RWPE1 (cell line): ENCODE measurements at regions not wholly inside any gene's neighbourhood (a gene's known extent, or its start where the extent isn't known, plus 50 kb on each side); places are given as distances from the start of the nearest gene placed in this dataset.

Experiments used
- CTCF ChIA-PET: fragments of 350-600 bp; sonication (Branson Sonifier 250); formaldehyde crosslinking; extraction: SDS; loops from one replicate; lab custom pipeline; 2021; lab: Yijun Ruan, JAX
- POLR2A ChIA-PET: fragments of 400-600 bp; formaldehyde crosslinking; extraction: SDS; loops from one replicate; lab custom pipeline; 2020; ENCODE audit warnings: antibody characterized with exemption; ENCODE audit not compliant: low non-redundant PET; lab: Yijun Ruan, JAX
- DNase-seq: peaks from one replicate; pipeline ENCODE4 v3.0.0; 2012; ENCODE audit warnings: low spot score
- H3K27ac ChIP-seq: fragments of 450-650 bp; 2 replicates; pipeline ENCODE4 v1.5.1; 2017
- TF ChIP-seq, protein P1 (sequence below): fragments of 450-650 bp; conservative IDR thresholded peaks from 2 replicates; pipeline ENCODE4 v1.5.1; 2017; ENCODE audit warnings: low read depth, mild to moderate bottlenecking

DNA sequence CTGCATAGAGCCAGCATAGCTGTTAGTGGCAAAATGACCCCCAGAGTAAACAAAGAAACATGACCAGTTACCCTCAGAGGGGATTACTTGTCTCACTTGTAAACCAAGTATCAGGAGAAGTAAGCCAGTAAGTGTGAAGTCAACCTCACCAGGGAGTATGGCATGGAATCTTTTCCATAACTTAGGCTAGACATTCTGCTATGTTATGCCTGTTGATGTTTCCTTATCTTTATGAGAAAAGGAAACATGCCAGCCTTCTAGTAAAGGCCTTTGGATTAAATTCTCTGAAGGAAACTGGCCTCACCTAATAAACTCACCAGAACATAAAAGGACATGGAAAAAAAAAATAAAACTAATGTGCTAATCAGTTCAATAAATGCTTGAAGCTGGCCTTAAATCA, 87.7 kb downstream of the SEM1 start:
- ChIA-PET POLR2A (no interaction called here), CTCF (no interaction called here)
- H3K27ac ChIP-seq, result no peak overlapping the region
- TF ChIP-seq, protein P1, sequence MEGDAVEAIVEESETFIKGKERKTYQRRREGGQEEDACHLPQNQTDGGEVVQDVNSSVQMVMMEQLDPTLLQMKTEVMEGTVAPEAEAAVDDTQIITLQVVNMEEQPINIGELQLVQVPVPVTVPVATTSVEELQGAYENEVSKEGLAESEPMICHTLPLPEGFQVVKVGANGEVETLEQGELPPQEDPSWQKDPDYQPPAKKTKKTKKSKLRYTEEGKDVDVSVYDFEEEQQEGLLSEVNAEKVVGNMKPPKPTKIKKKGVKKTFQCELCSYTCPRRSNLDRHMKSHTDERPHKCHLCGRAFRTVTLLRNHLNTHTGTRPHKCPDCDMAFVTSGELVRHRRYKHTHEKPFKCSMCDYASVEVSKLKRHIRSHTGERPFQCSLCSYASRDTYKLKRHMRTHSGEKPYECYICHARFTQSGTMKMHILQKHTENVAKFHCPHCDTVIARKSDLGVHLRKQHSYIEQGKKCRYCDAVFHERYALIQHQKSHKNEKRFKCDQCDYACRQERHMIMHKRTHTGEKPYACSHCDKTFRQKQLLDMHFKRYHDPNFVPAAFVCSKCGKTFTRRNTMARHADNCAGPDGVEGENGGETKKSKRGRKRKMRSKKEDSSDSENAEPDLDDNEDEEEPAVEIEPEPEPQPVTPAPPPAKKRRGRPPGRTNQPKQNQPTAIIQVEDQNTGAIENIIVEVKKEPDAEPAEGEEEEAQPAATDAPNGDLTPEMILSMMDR, result no peak
- DNase-seq, result no peak

DNA sequence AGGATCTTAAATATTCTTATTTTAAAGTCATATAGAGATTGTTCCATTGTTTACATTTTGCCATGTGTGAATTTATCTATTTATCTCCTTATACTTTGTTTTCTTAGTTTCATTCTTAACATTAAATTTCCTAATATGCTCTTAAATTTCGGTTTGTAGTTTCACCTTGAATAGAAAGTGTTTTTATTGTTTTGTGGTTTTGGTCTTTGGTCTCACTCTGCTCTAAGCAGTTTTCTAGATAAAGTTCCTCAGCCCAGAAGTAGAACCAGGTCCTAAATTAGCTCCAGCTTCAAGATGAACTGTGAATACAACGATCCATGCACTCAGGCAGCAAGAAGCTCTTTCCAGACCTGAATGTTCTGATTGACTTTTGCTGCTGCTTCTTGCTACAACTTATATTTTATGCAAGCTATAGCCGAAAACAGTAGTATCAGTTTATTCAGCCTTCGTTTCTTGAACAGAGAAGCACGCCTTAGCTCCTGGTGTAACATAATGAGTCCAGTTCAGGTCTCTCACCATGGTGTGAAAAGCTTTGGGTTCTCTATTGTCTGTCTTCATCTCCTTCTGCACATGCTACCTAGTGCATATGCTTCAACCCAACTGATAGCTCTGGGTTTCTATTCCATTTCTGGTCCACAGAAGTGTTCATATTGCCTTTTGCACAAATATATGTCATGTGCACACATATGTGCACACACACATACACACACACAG, 95.3 kb downstream of the SEM1 start:
- H3K27ac ChIP-seq, result no peak overlapping the region
- TF ChIP-seq, protein P1, result no peak
- ChIA-PET POLR2A (no interaction called here), CTCF (interaction anchor here (0.6 kb wide), 1 partner anchor 22 kb away, joined by 3 read pairs; no protein-coding TSS in a partner anchor)
- DNase-seq, result no peak

DNA sequence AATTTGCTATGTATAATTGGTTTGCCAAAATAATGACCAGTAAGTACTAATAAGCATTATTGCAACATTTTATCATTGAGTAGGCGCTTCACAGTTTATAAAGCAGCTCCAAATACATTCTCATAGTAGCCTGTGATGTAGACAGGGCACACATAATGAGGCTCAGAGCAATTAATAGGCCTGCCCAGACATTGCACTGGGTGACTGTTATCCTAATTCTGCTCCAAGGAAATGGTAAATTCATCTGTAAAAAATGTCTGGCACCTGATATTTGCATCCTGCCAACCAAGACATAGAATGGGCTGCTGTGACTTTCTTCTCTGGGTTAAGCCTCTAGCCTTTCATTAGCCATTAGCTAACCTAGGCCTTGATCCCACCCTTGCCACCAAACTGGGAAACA, 97.6 kb downstream of the SEM1 start:
- TF ChIP-seq, protein P1, result no peak
- POLR2A ChIA-PET, result no interaction called here
- DNase-seq, result peak; percentile 49
- CTCF ChIA-PET, result interaction anchor here (0.7 kb wide), 1 partner anchor 11 kb away, joined by 3 read pairs; no protein-coding TSS in a partner anchor
- H3K27ac ChIP-seq, result no peak overlapping the region

DNA sequence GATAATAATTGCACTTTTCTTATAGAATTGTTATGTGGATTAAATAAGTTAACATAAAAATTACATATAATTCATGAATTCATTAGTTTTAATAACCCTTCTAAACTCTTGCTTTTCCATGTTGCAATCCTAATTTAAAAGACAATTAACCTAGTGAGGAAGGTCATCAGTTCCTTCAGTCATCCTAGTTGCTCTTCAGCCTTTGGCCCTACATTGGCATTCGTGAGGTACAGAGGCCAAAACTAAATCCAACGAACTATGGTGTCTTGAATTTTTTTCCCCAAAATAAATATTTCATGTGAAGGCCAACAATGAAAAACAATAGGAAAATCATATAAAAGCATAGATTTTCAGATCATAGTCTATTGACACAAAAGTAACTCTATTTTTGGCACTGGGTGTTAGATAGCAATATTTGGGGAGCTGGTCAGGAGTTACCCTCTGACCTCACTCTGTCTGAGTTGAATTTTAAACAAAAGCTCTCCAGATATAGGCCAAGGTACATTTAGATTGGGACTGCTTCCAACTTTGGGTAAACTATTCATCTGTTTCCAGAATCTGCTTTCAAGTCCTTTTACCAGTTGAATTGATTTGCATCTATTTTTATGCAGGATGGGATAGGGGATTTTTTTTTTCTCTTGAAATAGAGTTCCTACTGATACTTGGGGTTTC, 104.5 kb downstream of the SEM1 start:
- CTCF ChIA-PET, result interaction anchor here (1.2 kb wide), 1 partner anchor 422 kb away, joined by 5 read pairs; no protein-coding TSS in a partner anchor
- no peak for DNase-seq
- POLR2A ChIA-PET, result no interaction called here
- TF ChIP-seq, protein P1, result no peak
- H3K27ac ChIP-seq, result no peak overlapping the region

DNA sequence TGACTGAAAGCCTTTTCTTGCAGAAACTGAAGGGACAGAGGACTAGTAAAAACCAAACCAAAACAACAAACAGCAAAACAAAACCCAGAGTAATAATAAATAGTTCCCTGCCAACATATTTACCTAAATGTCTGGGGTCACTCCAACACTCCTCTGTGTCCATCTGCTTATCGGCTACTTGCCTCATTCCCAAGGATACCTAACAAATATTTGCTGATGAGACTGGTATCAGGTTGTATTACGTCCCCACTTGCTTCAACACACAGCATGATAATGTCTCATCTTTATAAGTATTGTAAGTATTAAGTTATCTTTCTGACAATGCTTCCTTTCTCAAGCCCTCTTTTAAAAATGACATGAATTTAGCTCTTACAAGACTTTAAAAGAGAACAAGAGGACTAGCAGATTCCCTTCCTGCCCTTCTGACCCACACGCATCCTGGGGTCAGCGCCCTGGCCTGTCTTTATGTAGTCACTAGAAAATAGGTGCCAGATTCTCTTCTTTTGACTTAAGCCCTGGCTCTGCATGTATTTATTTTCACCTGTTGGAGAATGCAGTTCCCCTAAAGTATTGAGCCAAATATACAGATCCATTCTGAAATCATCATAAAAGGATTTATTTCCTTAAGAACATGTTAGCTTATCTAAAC, 110.2 kb downstream of the SEM1 start:
- ChIA-PET CTCF (no interaction called here), POLR2A (no interaction called here)
- H3K27ac ChIP-seq, result no peak overlapping the region
- TF ChIP-seq, protein P1, result no peak
- no peak for DNase-seq

DNA sequence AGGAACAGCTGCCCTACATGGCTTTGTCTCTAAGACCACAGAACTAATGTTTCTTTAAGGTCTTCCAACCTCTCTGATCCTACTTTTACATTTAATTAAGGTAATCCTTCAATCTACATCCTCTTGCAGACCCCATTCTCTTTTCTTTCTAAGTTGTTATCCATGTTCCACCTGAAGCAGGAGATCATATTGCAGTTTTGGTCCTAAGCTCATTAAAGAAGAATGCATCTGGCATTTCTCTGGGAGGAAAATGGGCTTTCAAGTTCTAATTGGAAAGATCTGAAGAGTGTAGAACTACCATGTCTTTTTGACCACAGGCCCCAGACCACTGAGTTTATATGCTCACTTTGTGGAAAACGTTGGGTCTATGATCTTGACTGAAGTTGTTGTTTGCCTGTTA, 111.2 kb downstream of the SEM1 start:
- CTCF ChIA-PET, result interaction anchor here (1.1 kb wide), 1 partner anchor 429 kb away, joined by 4 read pairs; no protein-coding TSS in a partner anchor
- TF ChIP-seq, protein P1, result no peak
- POLR2A ChIA-PET, result no interaction called here
- H3K27ac ChIP-seq, result no peak overlapping the region
- no peak for DNase-seq
